OCI-LY3 (cell line): ENCODE measurements at regions not wholly inside any gene's neighbourhood (a gene's known extent, or its start where the extent isn't known, plus 50 kb on each side); places are given as distances from the start of the nearest gene placed in this dataset.

Source experiments
- H2AFZ ChIP-seq: fragments of 200-600, 300-600 bp; shearing (Covaris generic); 2 replicates; pipeline ENCODE4 v1.6.0; 2014; ENCODE audit warnings: antibody characterized with exemption, low read depth, low read length
- H3K27ac ChIP-seq: fragments of 200-600, 300-600 bp; sonication (generic); 2 replicates; pipeline ENCODE4 v1.5.1; 2014; ENCODE audit warnings: mild to moderate bottlenecking, low read length, moderate library complexity, mixed read lengths
- H3K27me3 ChIP-seq: fragments of 200-600, 300-600 bp; sonication (generic); 2 replicates; pipeline ENCODE4 v1.6.1; 2014; ENCODE audit warnings: low read depth, low read length, mixed read lengths
- H3K36me3 ChIP-seq: fragments of 200-600, 300-600 bp; sonication (generic); replicated peaks from 2 replicates; pipeline ENCODE3; 2014; ENCODE audit warnings: low read depth, low read length, mixed read lengths
- H3K4me1 ChIP-seq: fragments of 300-600, 200-600 bp; sonication (generic); 2 replicates; pipeline ENCODE4 v1.6.1; 2014; ENCODE audit warnings: low read length, mixed read lengths
- H3K4me2 ChIP-seq: fragments of 200-600, 300-600 bp; sonication (generic); 2 replicates; pipeline ENCODE4 v1.6.1; 2014; ENCODE audit warnings: low read length, mixed read lengths
- H3K4me3 ChIP-seq: fragments of 300-600, 200-600 bp; sonication (generic); 2 replicates; pipeline ENCODE4 v1.5.1; 2014; ENCODE audit warnings: antibody characterized with exemption, mild to moderate bottlenecking, low read length, moderate library complexity
- H3K79me2 ChIP-seq: fragments of 300-600, 200-600 bp; shearing (Covaris generic); 2 replicates; pipeline ENCODE4 v1.6.1; 2014; ENCODE audit warnings: mild to moderate bottlenecking, low read length, mixed read lengths
- H3K9ac ChIP-seq: fragments of 300-600, 200-600 bp; shearing (Covaris generic); 2 replicates; pipeline ENCODE4 v1.6.0; 2014; ENCODE audit warnings: mild to moderate bottlenecking, low read length, moderate library complexity
- H3K9me3 ChIP-seq: fragments of 200-600, 300-600 bp; shearing (Covaris generic); 2 replicates; pipeline ENCODE4 v1.6.1; 2014; ENCODE audit warnings: low read length, mixed read lengths; ENCODE audit not compliant: insufficient read depth
- H4K20me1 ChIP-seq: fragments of 200-600, 300-600 bp; sonication (generic); 2 replicates; pipeline ENCODE4 v1.6.1; 2016; ENCODE audit warnings: low read length, mixed read lengths; ENCODE audit not compliant: insufficient read depth
- EZH2phosphoT487 ChIP-seq: fragments of 200-600 bp; shearing (Covaris generic); IDR thresholded peaks from 2 replicates; pipeline ENCODE4 v1.6.1; 2018; ENCODE audit warnings: antibody characterized with exemption, mixed run types, low read depth
- TF ChIP-seq, protein P1 (sequence below): fragments of 200-600, 300-600 bp; sonication (generic); IDR thresholded peaks from 2 replicates; pipeline ENCODE4 v1.5.1; 2014; ENCODE audit warnings: antibody characterized with exemption, low read length, low read depth

DNA sequence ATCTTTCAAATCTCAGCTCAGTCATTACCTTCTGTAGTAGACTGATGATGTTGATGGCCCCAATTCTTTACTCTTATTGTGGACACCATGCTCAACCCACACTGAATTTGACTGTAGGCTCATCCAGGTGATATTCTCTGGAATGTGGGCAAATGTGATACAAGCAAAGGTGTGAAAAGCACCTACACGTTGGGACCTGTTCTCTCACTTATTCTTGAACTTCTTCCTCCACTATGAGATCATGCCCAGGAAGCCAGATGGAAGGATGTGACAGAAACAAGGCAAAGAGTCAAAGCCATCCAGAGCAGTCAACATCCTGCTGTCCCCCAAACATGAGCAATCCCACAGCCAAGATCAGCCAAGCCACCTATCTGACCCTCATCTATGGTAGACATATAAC, 471.2 kb upstream of the UBE2E2 start:
- Histone ChIP-seq H3K27me3 (peaks cover 14% of the 10 kb centered on the region; the same call in 1 of the 2 replicates), H3K79me2 (no peaks in the 10 kb centered on the region), H3K36me3 (no peaks in the 10 kb centered on the region), H3K9ac (no peak overlapping the region), H4K20me1 (no peaks in the 10 kb centered on the region), H3K9me3 (no peaks in the 10 kb centered on the region), H3K27ac (no peak overlapping the region), H2AFZ (no peak overlapping the region), H3K4me1 (no peaks in the 10 kb centered on the region), H3K4me3 (no peak overlapping the region), H3K4me2 (no peak overlapping the region)
- no peak for TF ChIP-seq EZH2phosphoT487
- TF ChIP-seq, protein P1, sequence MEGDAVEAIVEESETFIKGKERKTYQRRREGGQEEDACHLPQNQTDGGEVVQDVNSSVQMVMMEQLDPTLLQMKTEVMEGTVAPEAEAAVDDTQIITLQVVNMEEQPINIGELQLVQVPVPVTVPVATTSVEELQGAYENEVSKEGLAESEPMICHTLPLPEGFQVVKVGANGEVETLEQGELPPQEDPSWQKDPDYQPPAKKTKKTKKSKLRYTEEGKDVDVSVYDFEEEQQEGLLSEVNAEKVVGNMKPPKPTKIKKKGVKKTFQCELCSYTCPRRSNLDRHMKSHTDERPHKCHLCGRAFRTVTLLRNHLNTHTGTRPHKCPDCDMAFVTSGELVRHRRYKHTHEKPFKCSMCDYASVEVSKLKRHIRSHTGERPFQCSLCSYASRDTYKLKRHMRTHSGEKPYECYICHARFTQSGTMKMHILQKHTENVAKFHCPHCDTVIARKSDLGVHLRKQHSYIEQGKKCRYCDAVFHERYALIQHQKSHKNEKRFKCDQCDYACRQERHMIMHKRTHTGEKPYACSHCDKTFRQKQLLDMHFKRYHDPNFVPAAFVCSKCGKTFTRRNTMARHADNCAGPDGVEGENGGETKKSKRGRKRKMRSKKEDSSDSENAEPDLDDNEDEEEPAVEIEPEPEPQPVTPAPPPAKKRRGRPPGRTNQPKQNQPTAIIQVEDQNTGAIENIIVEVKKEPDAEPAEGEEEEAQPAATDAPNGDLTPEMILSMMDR: no peak

DNA sequence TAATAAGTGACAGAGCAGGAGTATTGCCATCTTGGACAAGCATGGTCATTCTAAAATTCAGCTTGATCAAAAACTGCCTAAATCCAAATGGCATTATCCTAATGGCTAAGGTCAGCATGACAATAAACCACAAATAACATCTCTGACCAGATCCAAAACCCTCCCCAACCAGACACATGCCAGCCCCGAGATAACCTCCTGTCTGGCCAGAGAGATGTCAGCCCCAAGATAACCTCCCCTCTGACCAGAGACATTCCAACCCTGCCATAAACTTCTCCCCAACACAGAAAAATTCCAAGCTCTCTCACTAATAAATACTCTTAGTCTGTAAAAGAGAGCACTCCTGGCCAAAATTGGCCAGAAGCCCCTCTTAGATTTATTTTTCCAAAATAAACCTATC, 470.5 kb upstream of the UBE2E2 start:
- Histone ChIP-seq H3K36me3 (no peaks in the 10 kb centered on the region), H3K4me1 (no peaks in the 10 kb centered on the region), H3K4me3 (no peak overlapping the region), H2AFZ (no peak overlapping the region), H3K27ac (no peak overlapping the region), H3K79me2 (no peaks in the 10 kb centered on the region), H3K4me2 (no peak overlapping the region), H3K9me3 (no peaks in the 10 kb centered on the region), H4K20me1 (no peaks in the 10 kb centered on the region), H3K27me3 (0 out of 2 replicates have a peak, but pooled peaks cover 9% of the 10 kb centered on the region), H3K9ac (no peak overlapping the region)
- TF ChIP-seq EZH2phosphoT487: no peak
- TF ChIP-seq, protein P1: no peak

DNA sequence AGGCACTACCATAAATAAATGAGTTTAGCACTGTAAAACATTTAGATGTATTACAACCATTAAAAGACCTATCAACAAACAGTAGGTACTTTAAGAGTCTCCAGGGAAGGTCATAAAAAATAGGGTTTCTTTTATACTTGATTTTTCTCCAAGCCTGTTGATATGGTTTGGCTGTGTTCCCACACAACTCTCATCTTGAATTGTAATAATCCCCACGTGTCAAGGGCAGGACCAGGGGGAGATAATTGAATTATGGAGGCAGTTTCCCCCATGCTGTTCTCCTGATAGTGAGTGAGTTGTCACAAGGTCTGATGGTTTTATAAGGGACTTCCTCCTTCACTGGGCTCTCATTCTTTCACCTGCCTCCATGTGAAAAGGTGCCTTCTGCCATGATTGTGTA, 468.9 kb upstream of the UBE2E2 start:
- Histone ChIP-seq H2AFZ (no peak overlapping the region), H3K36me3 (no peaks in the 10 kb centered on the region), H3K4me2 (no peak overlapping the region), H3K4me1 (no peaks in the 10 kb centered on the region), H3K4me3 (no peak overlapping the region), H4K20me1 (no peaks in the 10 kb centered on the region), H3K9ac (no peak overlapping the region), H3K79me2 (no peaks in the 10 kb centered on the region), H3K27me3 (0 out of 2 replicates have a peak, but pooled peaks cover 4% of the 10 kb centered on the region), H3K27ac (no peak overlapping the region), H3K9me3 (no peaks in the 10 kb centered on the region)
- no peak for TF ChIP-seq EZH2phosphoT487
- TF ChIP-seq, protein P1: no peak

DNA sequence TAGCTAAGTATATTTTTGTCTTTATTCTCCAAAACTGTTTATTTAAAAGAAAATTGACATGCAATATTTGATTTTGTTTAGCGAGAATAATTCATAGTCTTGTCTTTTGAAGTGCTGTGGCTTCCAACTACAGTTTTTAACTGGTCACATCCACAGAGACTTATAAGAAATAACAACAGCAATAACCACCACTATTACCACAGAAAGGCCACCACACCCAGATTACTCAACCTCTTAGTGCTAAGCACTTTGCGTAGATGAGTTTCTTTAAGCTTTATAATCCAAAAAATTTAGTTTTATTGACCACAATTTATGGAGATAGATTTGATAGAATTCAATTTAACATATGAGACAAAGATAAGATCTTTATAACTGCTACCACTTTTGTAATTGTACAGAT, 468.4 kb upstream of the UBE2E2 start:
- no peaks in the 10 kb centered on the region for H3K79me2 ChIP-seq
- TF ChIP-seq, protein P1: no peak
- H4K20me1 ChIP-seq: no peaks in the 10 kb centered on the region
- H2AFZ ChIP-seq: no peak overlapping the region
- no peak overlapping the region for H3K4me2 ChIP-seq
- H3K4me1 ChIP-seq: no peaks in the 10 kb centered on the region
- H3K9me3 ChIP-seq: no peaks in the 10 kb centered on the region
- no peaks in the 10 kb centered on the region for H3K36me3 ChIP-seq
- 0 out of 2 replicates have a peak, but pooled peaks cover 3% of the 10 kb centered on the region for H3K27me3 ChIP-seq
- H3K27ac ChIP-seq: no peak overlapping the region
- no peak overlapping the region for H3K4me3 ChIP-seq
- no peak overlapping the region for H3K9ac ChIP-seq
